Spleen (tissue), 11 donors: ENCODE measurements at regions not wholly inside any gene's neighbourhood (a gene's known extent, or its start where the extent isn't known, plus 50 kb on each side); places are given as distances from the start of the nearest gene placed in this dataset.

Experiments
- DNase-seq: peaks from one replicate; pipeline ENCODE4 v3.0.0-alpha.2; 2020
- H3K27ac ChIP-seq, 8 donors: fragments of 200-600 bp; sonication (generic) in 7 of 8; 1 replicate in 4 of 8; 2 replicates in 4 of 8; pipeline versions ENCODE4 v1.5.0 to v1.8.0; 2016 to 2021; ENCODE audit warnings: inconsistent platforms in 4 of 8, mild to moderate bottlenecking in 4 of 8, moderate library complexity in 1 of 8
- H3K27me3 ChIP-seq, 7 donors: fragments of 200-600 bp; sonication (generic) in 6 of 7; replicated peaks in 1 of 7; 1 replicate in 4 of 7; 2 replicates in 3 of 7; pipeline versions ENCODE4 v1.5.0 to v1.8.0; 2016 to 2021; ENCODE audit warnings: inconsistent platforms in 3 of 7, mild to moderate bottlenecking in 1 of 7
- H3K36me3 ChIP-seq, 6 donors: fragments of 200-600 bp; sonication (generic) in 5 of 6; 1 replicate in 4 of 6; 2 replicates in 2 of 6; pipeline versions ENCODE4 v1.5.0 to v1.8.0; 2016 to 2021; ENCODE audit warnings: inconsistent platforms in 2 of 6
- H3K4me1 ChIP-seq, 6 donors: fragments of 200-600 bp; sonication (generic) in 5 of 6; 1 replicate in 3 of 6; 2 replicates in 3 of 6; pipeline versions ENCODE4 v1.5.0 to v1.8.0; 2016 to 2021; ENCODE audit warnings: inconsistent platforms in 3 of 6
- H3K4me3 ChIP-seq, 8 donors: fragments of 200-600 bp; sonication (generic) in 7 of 8; 1 replicate in 4 of 8; 2 replicates in 4 of 8; pipeline versions ENCODE4 v1.5.0 to v1.8.0; 2016 to 2021; ENCODE audit warnings: inconsistent platforms in 4 of 8, mild to moderate bottlenecking in 4 of 8, moderate library complexity in 2 of 8
- H3K9me3 ChIP-seq, 8 donors: fragments of 200-600 bp; sonication (generic) in 7 of 8; 1 replicate in 4 of 8; 2 replicates in 4 of 8; pipeline versions ENCODE4 v1.5.0 to v1.8.0; 2016 to 2021; ENCODE audit warnings: inconsistent platforms in 4 of 8
- CTCF ChIP-seq, 11 experiments: fragments of 200-600 bp in 7 of 11; fragments of 450-650 bp in 4 of 11; sonication (generic) in 4 of 11; IDR thresholded peaks in 8 of 11; conservative IDR thresholded peaks in 3 of 11; 1 replicate in 7 of 11; 2 replicates in 4 of 11; pipeline versions ENCODE4 v1.4.0 to v1.8.0; 2016 to 2021; ENCODE audit warnings: antibody characterized with exemption in 11 of 11, inconsistent platforms in 4 of 11, mild to moderate bottlenecking in 1 of 11
- POLR2A ChIP-seq, 3 donors: fragments of 450-650 bp; IDR thresholded peaks; one replicate each; pipeline ENCODE4 v1.5.1; 2017; ENCODE audit warnings: antibody characterized with exemption in 3 of 3, mild to moderate bottlenecking in 1 of 3
- POLR2AphosphoS5 ChIP-seq, 3 donors: sonication (generic); formaldehyde crosslinking; IDR thresholded peaks; one replicate each; pipeline ENCODE4 v1.5.1; 2017; ENCODE audit warnings: antibody characterized with exemption in 3 of 3
- WGBS, 5 donors: extraction: QIAGEN DNeasy Blood & Tissue Kit in 3 of 5; methylation state at CpG; one replicate each; pipeline versions ENCODE4 v1.1.5 to v1.1.7; 2013 to 2018; 5-methylcytosine and 5-hydroxymethylcytosine counted together
- intact Hi-C: fragments of 100-400 bp; cut with DNase I; formaldehyde crosslinking; loops from one replicate; pipeline ENCODE4 v1.15.0; 2023; ENCODE audit warnings: low total_unique reads
- donor health status: healthy with polysubstance abuse.
- donor health status: DM: no; HTN: no; CAD: no; lungs with moderate emphysema.
- donor health status: DM: no; HTN: no; CAD: no.
- donor health status: Bipolar disorder and iron deficiency.
- donor health status: healthy.
- donor health status: DM: no; HTN: no; CAD: no.
- donor health status: DM: yes; HTN: yes; CAD: no.

GRCh38 chr4:100970414-100970813, 376.9 kb downstream of the PPP3CA start:
- Histone ChIP-seq H3K27me3 (no peaks in the 10 kb centered on the region), H3K4me1 (no peaks in the 10 kb centered on the region), H3K36me3 (no peaks in the 10 kb centered on the region), H3K27ac (no peak overlapping the region), H3K4me3 (no peak overlapping the region), H3K9me3 (no peaks in the 10 kb centered on the region)
- WGBS, 5 donors: 88 to 97% (median 93%) methylated on average over 3 of the region's 3 CpGs
- TF ChIP-seq POLR2AphosphoS5 (IDR thresholded peaks at IDR 0.05) (no peak), POLR2A (IDR thresholded peaks at IDR 0.05) (no peak), CTCF (IDR thresholded peaks at IDR 0.05 in 8 of 11, conservative IDR thresholded peaks at IDR 0.05 in 3 of 11) (no peak)
- no peak for DNase-seq
- intact Hi-C loops: no loop called here

- no peaks in the 10 kb centered on the region for H3K4me1 ChIP-seq
- H3K36me3 ChIP-seq: no peaks in the 10 kb centered on the region
- no peaks in the 10 kb centered on the region for H3K27me3 ChIP-seq
- intact Hi-C loops: no loop called here
- TF ChIP-seq POLR2AphosphoS5 (IDR thresholded peaks at IDR 0.05): no peak
- TF ChIP-seq POLR2A (IDR thresholded peaks at IDR 0.05): no peak
- no peak for TF ChIP-seq CTCF (IDR thresholded peaks at IDR 0.05 in 8 of 11, conservative IDR thresholded peaks at IDR 0.05 in 3 of 11)
- no peak overlapping the region for H3K4me3 ChIP-seq
- no peaks in the 10 kb centered on the region for H3K9me3 ChIP-seq
- no peak overlapping the region for H3K27ac ChIP-seq
- no peak for DNase-seq
Measured at GRCh38 chr4:100969925-100970324, 377.4 kb downstream of the PPP3CA start.

GRCh38 chr4:100968046-100968445, 379.3 kb downstream of the PPP3CA start:
- WGBS, 5 donors: 80 to 91% (median 84%) methylated on average over 2 of the region's 2 CpGs
- Histone ChIP-seq H3K4me3 (no peak overlapping the region), H3K9me3 (no peaks in the 10 kb centered on the region), H3K4me1 (no peaks in the 10 kb centered on the region), H3K36me3 (no peaks in the 10 kb centered on the region), H3K27ac (no peak overlapping the region), H3K27me3 (no peaks in the 10 kb centered on the region)
- DNase-seq: no peak
- intact Hi-C loops: no loop called here
- TF ChIP-seq POLR2A (IDR thresholded peaks at IDR 0.05) (no peak), CTCF (IDR thresholded peaks at IDR 0.05 in 8 of 11, conservative IDR thresholded peaks at IDR 0.05 in 3 of 11) (no peak), POLR2AphosphoS5 (IDR thresholded peaks at IDR 0.05) (no peak)

- Histone ChIP-seq H3K36me3 (no peaks in the 10 kb centered on the region), H3K9me3 (no peaks in the 10 kb centered on the region), H3K4me1 (no peaks in the 10 kb centered on the region), H3K4me3 (no peak overlapping the region), H3K27me3 (no peaks in the 10 kb centered on the region), H3K27ac (no peak overlapping the region)
- DNase-seq: no peak
- no peak for TF ChIP-seq POLR2AphosphoS5 (IDR thresholded peaks at IDR 0.05)
- no peak for TF ChIP-seq CTCF (IDR thresholded peaks at IDR 0.05 in 8 of 11, conservative IDR thresholded peaks at IDR 0.05 in 3 of 11)
- no peak for TF ChIP-seq POLR2A (IDR thresholded peaks at IDR 0.05)
- WGBS, 5 donors: 93 to 100% (median 95%) methylated on average over 1 of the region's 1 CpG
- intact Hi-C loops: no loop called here
Measured at GRCh38 chr4:100963627-100964026, 383.7 kb downstream of the PPP3CA start.
